ENCODE measurements at regions not wholly inside any gene's neighbourhood (a gene's known extent, or its start where the extent isn't known, plus 50 kb on each side); places are given as distances from the start of the nearest gene placed in this dataset.

DNA sequence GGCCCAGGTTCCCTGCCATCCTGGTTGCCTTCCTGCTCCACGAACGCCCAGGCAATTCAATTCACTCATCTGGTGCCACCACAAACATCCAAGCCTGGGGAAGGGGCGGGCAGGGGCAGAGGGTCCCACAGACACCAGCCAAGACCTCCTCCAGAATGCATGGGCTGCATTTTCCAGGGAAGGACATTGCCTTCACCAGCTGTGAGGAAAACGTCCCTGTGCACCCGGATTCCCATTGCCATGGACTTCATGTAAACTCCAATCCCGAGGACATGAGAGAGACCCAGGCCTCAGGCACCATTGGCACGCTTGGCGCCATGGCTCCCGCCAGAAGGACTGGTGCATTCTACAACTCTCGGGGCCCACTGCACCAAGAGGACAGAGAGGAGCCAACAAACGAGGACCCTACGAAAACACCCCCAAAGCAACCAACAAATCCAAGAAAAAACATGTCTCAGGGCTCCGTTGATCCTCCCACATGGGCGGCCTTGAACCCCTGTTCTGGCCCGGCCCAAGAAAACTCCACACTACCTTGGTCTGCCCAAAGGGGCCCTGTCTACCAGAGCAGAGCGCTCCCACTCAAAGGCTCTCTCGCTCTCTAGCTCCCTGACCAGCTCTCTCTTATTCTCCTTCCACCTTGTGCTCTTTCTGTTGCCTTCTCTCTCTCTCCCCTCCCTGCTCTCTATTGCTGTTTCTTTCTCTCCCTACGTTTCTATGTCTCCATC is 183.9 kb downstream of the ALG10 start:
- intact Hi-C loops (cut with DNase I) = no loop called here
- no peak overlapping the region for H3K4me3 ChIP-seq
- no peaks in the 10 kb centered on the region for H3K4me1 ChIP-seq
- no peaks in the 10 kb centered on the region for H3K9me3 ChIP-seq
- H3K27me3 ChIP-seq = no peaks in the 10 kb centered on the region
- no peak for TF ChIP-seq POLR2A (IDR thresholded peaks at IDR 0.05)
- TF ChIP-seq, protein P1, sequence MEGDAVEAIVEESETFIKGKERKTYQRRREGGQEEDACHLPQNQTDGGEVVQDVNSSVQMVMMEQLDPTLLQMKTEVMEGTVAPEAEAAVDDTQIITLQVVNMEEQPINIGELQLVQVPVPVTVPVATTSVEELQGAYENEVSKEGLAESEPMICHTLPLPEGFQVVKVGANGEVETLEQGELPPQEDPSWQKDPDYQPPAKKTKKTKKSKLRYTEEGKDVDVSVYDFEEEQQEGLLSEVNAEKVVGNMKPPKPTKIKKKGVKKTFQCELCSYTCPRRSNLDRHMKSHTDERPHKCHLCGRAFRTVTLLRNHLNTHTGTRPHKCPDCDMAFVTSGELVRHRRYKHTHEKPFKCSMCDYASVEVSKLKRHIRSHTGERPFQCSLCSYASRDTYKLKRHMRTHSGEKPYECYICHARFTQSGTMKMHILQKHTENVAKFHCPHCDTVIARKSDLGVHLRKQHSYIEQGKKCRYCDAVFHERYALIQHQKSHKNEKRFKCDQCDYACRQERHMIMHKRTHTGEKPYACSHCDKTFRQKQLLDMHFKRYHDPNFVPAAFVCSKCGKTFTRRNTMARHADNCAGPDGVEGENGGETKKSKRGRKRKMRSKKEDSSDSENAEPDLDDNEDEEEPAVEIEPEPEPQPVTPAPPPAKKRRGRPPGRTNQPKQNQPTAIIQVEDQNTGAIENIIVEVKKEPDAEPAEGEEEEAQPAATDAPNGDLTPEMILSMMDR (IDR thresholded peaks at IDR 0.05) = no peak
- H3K36me3 ChIP-seq = no peaks in the 10 kb centered on the region
- ATAC-seq (no peak), DNase-seq (no peak)
- H3K27ac ChIP-seq = no peak overlapping the region
- 68% methylated on average over 3 of the region's 18 CpGs for WGBS (ENCODE audit: insufficient coverage, low coverage, low lambda C conversion rate, missing lambda C conversion rate)

DNA sequence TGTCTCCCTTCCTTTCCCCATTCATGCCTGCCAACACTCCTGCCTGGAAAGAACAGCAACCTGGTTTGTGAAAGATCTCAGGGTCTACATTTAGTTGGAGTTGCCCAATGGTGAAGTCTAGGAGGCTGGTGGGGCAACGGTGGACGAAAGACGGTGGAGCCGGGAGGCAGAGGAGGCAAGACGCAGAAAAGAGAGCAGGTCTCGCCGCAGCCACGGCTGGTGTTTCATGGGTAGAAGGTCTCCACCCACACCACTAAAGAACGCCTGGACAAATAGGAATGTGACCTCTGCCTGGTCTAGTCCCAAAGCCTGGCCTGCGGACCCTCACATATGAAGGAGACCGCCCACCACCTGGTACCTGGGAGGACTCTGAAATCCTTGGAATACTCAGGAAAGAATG is 185.6 kb downstream of the ALG10 start:
- no peak for DNase-seq
- H3K4me1 ChIP-seq = no peaks in the 10 kb centered on the region
- H3K27me3 ChIP-seq = no peaks in the 10 kb centered on the region
- ATAC-seq = no peak
- TF ChIP-seq, protein P1 (IDR thresholded peaks at IDR 0.05) = no peak
- TF ChIP-seq POLR2A (IDR thresholded peaks at IDR 0.05) = no peak
- no peak overlapping the region for H3K27ac ChIP-seq
- no peak overlapping the region for H3K4me3 ChIP-seq
- intact Hi-C loops (cut with DNase I) = no loop called here
- no peaks in the 10 kb centered on the region for H3K36me3 ChIP-seq
- H3K9me3 ChIP-seq = no peaks in the 10 kb centered on the region
- WGBS (ENCODE audit: insufficient coverage, low coverage, low lambda C conversion rate, missing lambda C conversion rate) = 81% methylated on average over 5 of the region's 11 CpGs

DNA sequence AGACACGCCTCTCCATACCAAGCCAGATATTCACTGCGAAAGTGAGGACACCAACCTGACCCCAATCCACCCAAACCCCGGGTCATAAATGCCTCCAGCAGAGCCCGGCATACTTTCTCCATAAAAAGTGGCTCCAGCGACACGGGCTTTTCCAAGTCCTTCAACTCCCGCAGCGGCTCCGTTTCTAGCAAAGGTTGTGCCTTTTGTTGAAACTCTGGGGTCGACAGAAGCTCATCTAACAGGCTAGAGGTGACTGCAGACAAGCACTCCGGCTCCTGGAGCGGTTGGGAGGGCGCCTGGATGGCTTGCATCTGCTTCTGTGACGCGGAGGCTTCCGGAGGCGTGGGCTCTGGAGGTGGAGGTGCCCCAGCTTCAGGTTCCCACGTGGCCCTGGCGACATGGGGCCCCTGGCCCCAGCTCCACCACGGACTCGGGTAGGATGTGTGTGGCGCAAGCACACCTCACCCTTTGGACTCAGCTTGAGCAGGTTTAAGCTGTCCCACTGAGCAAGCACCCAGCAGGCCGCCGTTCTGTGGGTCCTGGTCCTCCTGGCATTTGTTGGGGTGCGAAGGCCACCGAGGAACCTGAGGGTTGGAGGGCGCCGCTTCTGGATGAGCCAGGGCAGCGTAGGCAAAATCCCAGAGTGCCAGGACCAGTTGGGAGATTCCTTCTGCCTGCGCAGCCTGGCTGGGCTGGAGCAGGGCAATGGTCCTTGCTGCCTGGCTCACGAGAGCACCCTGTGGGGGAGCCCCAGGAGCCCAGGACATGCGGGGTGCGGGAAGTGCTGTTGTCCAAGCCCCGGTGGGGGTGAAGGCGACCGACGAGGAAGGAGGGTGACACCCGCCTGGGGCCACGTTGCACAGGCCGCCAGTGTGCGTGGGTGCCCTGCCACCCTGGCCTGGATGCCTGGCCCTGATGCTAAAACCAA is 186.3 kb downstream of the ALG10 start:
- no peak overlapping the region for H3K27ac ChIP-seq
- intact Hi-C loops (cut with DNase I) = no loop called here
- H3K9me3 ChIP-seq = no peaks in the 10 kb centered on the region
- H3K27me3 ChIP-seq = no peaks in the 10 kb centered on the region
- no peaks in the 10 kb centered on the region for H3K4me1 ChIP-seq
- H3K36me3 ChIP-seq = no peaks in the 10 kb centered on the region
- H3K4me3 ChIP-seq = no peak overlapping the region
- TF ChIP-seq, protein P1 (IDR thresholded peaks at IDR 0.05) = no peak
- no peak for TF ChIP-seq POLR2A (IDR thresholded peaks at IDR 0.05)
- WGBS (ENCODE audit: insufficient coverage, low coverage, low lambda C conversion rate, missing lambda C conversion rate) = 74% methylated on average over 7 of the region's 41 CpGs
- DNase-seq (no peak), ATAC-seq (no peak)

DNA sequence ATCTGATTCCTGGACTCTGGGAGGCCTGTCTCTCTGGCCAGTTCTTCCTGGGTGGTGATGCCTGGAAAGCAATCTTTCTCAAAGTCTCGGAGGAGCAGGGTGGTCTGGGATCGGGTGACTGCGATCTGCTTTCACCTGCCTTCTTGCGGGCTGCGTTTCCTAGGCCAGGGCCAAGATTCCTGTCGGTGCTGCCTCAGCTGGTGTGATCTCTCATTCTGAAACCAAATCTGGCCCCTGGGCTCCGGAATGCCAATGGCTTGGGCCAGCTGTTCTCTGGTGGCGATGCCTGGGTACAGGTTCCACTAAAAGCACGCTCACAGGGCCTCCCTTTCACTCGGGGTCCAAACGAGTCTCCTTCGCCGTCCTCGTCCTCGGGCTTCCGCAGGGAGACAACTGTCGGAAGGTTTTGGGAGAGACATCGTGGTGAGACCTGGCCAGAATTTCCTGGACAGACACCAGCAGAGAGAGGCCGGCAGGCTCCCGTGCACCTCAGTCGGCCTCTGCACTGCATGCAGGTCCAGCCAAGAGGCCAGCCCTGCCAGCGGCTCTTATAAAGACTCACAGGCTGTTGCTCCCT is 187.1 kb downstream of the ALG10 start:
- H3K27ac ChIP-seq = no peak overlapping the region
- intact Hi-C loops (cut with DNase I) = no loop called here
- no peaks in the 10 kb centered on the region for H3K4me1 ChIP-seq
- no peak for TF ChIP-seq POLR2A (IDR thresholded peaks at IDR 0.05)
- TF ChIP-seq, protein P1 (IDR thresholded peaks at IDR 0.05) = no peak
- no peak for DNase-seq
- 50% methylated on average over 18 of the region's 22 CpGs for WGBS (ENCODE audit: insufficient coverage, low coverage, low lambda C conversion rate, missing lambda C conversion rate)
- H3K27me3 ChIP-seq = no peaks in the 10 kb centered on the region
- no peak overlapping the region for H3K4me3 ChIP-seq
- ATAC-seq = no peak
- no peaks in the 10 kb centered on the region for H3K9me3 ChIP-seq
- no peaks in the 10 kb centered on the region for H3K36me3 ChIP-seq
